Stimulated activated naive CD8-positive, alpha-beta T cell treated with anti-CD3 and anti-CD28 coated beads, Interleukin-15, amount 100 ng/mL, for 72 hours (primary cell): ENCODE measurements at regions not wholly inside any gene's neighbourhood (a gene's known extent, or its start where the extent isn't known, plus 50 kb on each side); places are given as distances from the start of the nearest gene placed in this dataset.
"Not testable (repeated sequence)": the region's sequence is repeated elsewhere in the genome, so short reads cannot be mapped to it uniquely, and the experiment has no call there.

Experiments
- ATAC-seq: fragments of 150-1000 bp; cut with Tn5 transposase; 2 replicates; pipeline ENCODE4 v1.10.0; 2021; ENCODE audit warnings: mild to moderate bottlenecking, moderate library complexity
- DNase-seq, 2 donors: peaks; one replicate each; pipeline ENCODE4 v3.0.0; 2021 to 2022
- H3K27ac Mint-ChIP-seq, 2 donors: one replicate each; pipeline ENCODE4 v1.8.0; 2022; ENCODE audit warnings: mild to moderate bottlenecking in 2 of 2, mixed read lengths in 2 of 2, moderate library complexity in 2 of 2
- H3K27me3 Mint-ChIP-seq: one replicate; pipeline ENCODE4 v1.8.0; 2022; ENCODE audit warnings: mixed read lengths
- H3K4me1 Mint-ChIP-seq: one replicate; pipeline ENCODE4 v1.8.0; 2022; ENCODE audit warnings: mild to moderate bottlenecking, mixed read lengths
- H3K4me3 Mint-ChIP-seq, 2 donors: one replicate each; pipeline ENCODE4 v1.8.0; 2022; ENCODE audit warnings: mild to moderate bottlenecking in 2 of 2, mixed read lengths in 2 of 2, moderate library complexity in 1 of 2
- H3K9me3 Mint-ChIP-seq, 2 donors: one replicate each; pipeline ENCODE4 v1.8.0; 2022; ENCODE audit warnings: mixed read lengths in 2 of 2

GRCh38 chr10:60534761-60535389, 145.2 kb upstream of the ANK3 start:
- peak; percentile 81 for ATAC-seq

GRCh38 chr10:60532696-60533468, 143.2 kb upstream of the ANK3 start:
- ATAC-seq = no peak
- Mint-ChIP-seq H3K4me1 (peaks cover 17% of the 10 kb centered on the region), H3K27ac (no peak overlapping the region), H3K9me3 (no peaks in the 10 kb centered on the region), H3K4me3 (no peak overlapping the region), H3K27me3 (no peaks in the 10 kb centered on the region)
- no peak for DNase-seq

More at GRCh38 chr10:60534761-60535389, 145.2 kb upstream of the ANK3 start:
- H3K4me3 Mint-ChIP-seq = peak overlapping the region in 1 of 2 donors; percentile 50
- H3K4me1 Mint-ChIP-seq = peaks cover 36% of the 10 kb centered on the region
- H3K9me3 Mint-ChIP-seq = no peaks in the 10 kb centered on the region
- no peaks in the 10 kb centered on the region for H3K27me3 Mint-ChIP-seq
- DNase-seq = no peak
- no peak overlapping the region for H3K27ac Mint-ChIP-seq

GRCh38 chr10:60531006-60531405, 141.3 kb upstream of the ANK3 start:
- ATAC-seq (no peak), DNase-seq (no peak)
- no peak overlapping the region for H3K27ac Mint-ChIP-seq
- H3K4me3 Mint-ChIP-seq = no peak overlapping the region
- no peaks in the 10 kb centered on the region for H3K27me3 Mint-ChIP-seq
- H3K4me1 Mint-ChIP-seq = peaks cover 6% of the 10 kb centered on the region
- no peaks in the 10 kb centered on the region for H3K9me3 Mint-ChIP-seq

GRCh38 chr10:60527676-60528075, 138.0 kb upstream of the ANK3 start:
- Mint-ChIP-seq H3K9me3 (peaks cover 8% of the 10 kb centered on the region in 2 donors), H3K27ac (no peak overlapping the region), H3K27me3 (no peaks in the 10 kb centered on the region), H3K4me1 (no peaks in the 10 kb centered on the region), H3K4me3 (no peak overlapping the region)
- DNase-seq (no peak), ATAC-seq (no peak)

- peaks cover 8% of the 10 kb centered on the region in 2 donors for H3K9me3 Mint-ChIP-seq
- ATAC-seq = no peak
- peaks cover 12% of the 10 kb centered on the region for H3K4me1 Mint-ChIP-seq
- no peak for DNase-seq
- no peak overlapping the region for H3K4me3 Mint-ChIP-seq
- H3K27me3 Mint-ChIP-seq = no peaks in the 10 kb centered on the region
- H3K27ac Mint-ChIP-seq = no peak overlapping the region
These were observed 136.3 kb upstream of the ANK3 start for GRCh38 chr10:60525716-60526585.

GRCh38 chr10:60524541-60524940, 134.9 kb upstream of the ANK3 start:
- peaks cover 8% of the 10 kb centered on the region in 2 donors for H3K9me3 Mint-ChIP-seq
- no peak overlapping the region for H3K27ac Mint-ChIP-seq
- peaks cover 12% of the 10 kb centered on the region for H3K4me1 Mint-ChIP-seq
- ATAC-seq = peak; percentile 60
- peak in 1 of 2 donors; percentile 30 for DNase-seq
- H3K27me3 Mint-ChIP-seq = no peaks in the 10 kb centered on the region
- no peak overlapping the region for H3K4me3 Mint-ChIP-seq

- H3K27me3 Mint-ChIP-seq = not testable (repeated sequence)
These were observed 133.7 kb upstream of the ANK3 start for GRCh38 chr10:60523371-60523770.

GRCh38 chr10:60522617-60523016, 132.9 kb upstream of the ANK3 start:
- no peak overlapping the region for H3K4me3 Mint-ChIP-seq

More at GRCh38 chr10:60523371-60523770, 133.7 kb upstream of the ANK3 start:
- not testable (repeated sequence) for H3K4me3 Mint-ChIP-seq, H3K9me3 Mint-ChIP-seq, DNase-seq, H3K27ac Mint-ChIP-seq, ATAC-seq
- peaks cover 12% of the 10 kb centered on the region for H3K4me1 Mint-ChIP-seq

GRCh38 chr10:60521974-60522405, 132.3 kb upstream of the ANK3 start:
- no peak overlapping the region for H3K27ac Mint-ChIP-seq
- no peak overlapping the region for H3K4me3 Mint-ChIP-seq
- peak in 1 of 2 donors; percentile 9 for DNase-seq
- H3K4me1 Mint-ChIP-seq = peaks cover 12% of the 10 kb centered on the region
- peak; percentile 60 for ATAC-seq
- H3K27me3 Mint-ChIP-seq = no peaks in the 10 kb centered on the region
- peaks cover 8% of the 10 kb centered on the region in 2 donors for H3K9me3 Mint-ChIP-seq

More at GRCh38 chr10:60522617-60523016, 132.9 kb upstream of the ANK3 start:
- Mint-ChIP-seq H3K27me3 (no peaks in the 10 kb centered on the region), H3K9me3 (peaks cover 8% of the 10 kb centered on the region in 2 donors), H3K4me1 (peaks cover 12% of the 10 kb centered on the region), H3K27ac (peak overlapping the region in 1 of 2 donors; percentile 14)
- no peak for DNase-seq
- no peak for ATAC-seq

- Mint-ChIP-seq H3K9me3 (peaks cover 1% of the 10 kb centered on the region in 2 donors), H3K27me3 (no peaks in the 10 kb centered on the region), H3K4me3 (no peak overlapping the region), H3K4me1 (peaks cover 16% of the 10 kb centered on the region), H3K27ac (no peak overlapping the region)
- DNase-seq (no peak), ATAC-seq (no peak)
These were observed 129.1 kb upstream of the ANK3 start for GRCh38 chr10:60518745-60519144.

GRCh38 chr10:60517805-60518204, 128.1 kb upstream of the ANK3 start:
- no peaks in the 10 kb centered on the region for H3K9me3 Mint-ChIP-seq
- no peaks in the 10 kb centered on the region for H3K27me3 Mint-ChIP-seq
- peak overlapping the region in 1 of 2 donors; percentile 48 for H3K27ac Mint-ChIP-seq
- DNase-seq = no peak
- ATAC-seq = no peak
- no peak overlapping the region for H3K4me3 Mint-ChIP-seq
- peaks cover 18% of the 10 kb centered on the region for H3K4me1 Mint-ChIP-seq

GRCh38 chr10:60513281-60513680, 123.6 kb upstream of the ANK3 start:
- Mint-ChIP-seq H3K27me3 (no peaks in the 10 kb centered on the region), H3K4me1 (peaks cover 6% of the 10 kb centered on the region), H3K27ac (no peak overlapping the region), H3K9me3 (no peaks in the 10 kb centered on the region), H3K4me3 (no peak overlapping the region)
- ATAC-seq (no peak), DNase-seq (no peak)

GRCh38 chr10:60511477-60512229, 122.0 kb upstream of the ANK3 start:
- no peaks in the 10 kb centered on the region for H3K27me3 Mint-ChIP-seq
- DNase-seq (no peak), ATAC-seq (no peak)
- no peak overlapping the region for H3K4me3 Mint-ChIP-seq
- no peaks in the 10 kb centered on the region for H3K9me3 Mint-ChIP-seq
- no peak overlapping the region for H3K27ac Mint-ChIP-seq
- H3K4me1 Mint-ChIP-seq = peaks cover 6% of the 10 kb centered on the region

GRCh38 chr10:60508831-60509230, 119.2 kb upstream of the ANK3 start:
- Mint-ChIP-seq H3K4me3 (no peak overlapping the region), H3K27me3 (no peaks in the 10 kb centered on the region), H3K9me3 (no peaks in the 10 kb centered on the region), H3K4me1 (peaks cover 2% of the 10 kb centered on the region), H3K27ac (no peak overlapping the region)
- ATAC-seq (no peak), DNase-seq (no peak)

GRCh38 chr10:60508037-60508436, 118.4 kb upstream of the ANK3 start:
- Mint-ChIP-seq H3K4me3 (no peak overlapping the region), H3K27ac (no peak overlapping the region), H3K4me1 (no peaks in the 10 kb centered on the region), H3K9me3 (no peaks in the 10 kb centered on the region), H3K27me3 (no peaks in the 10 kb centered on the region)
- no peak for DNase-seq
- ATAC-seq = no peak
